Ovary (tissue), 7 donors: ENCODE measurements at regions not wholly inside any gene's neighbourhood (a gene's known extent, or its start where the extent isn't known, plus 50 kb on each side); places are given as distances from the start of the nearest gene placed in this dataset.

Experiments used
- DNase-seq, 5 donors: peaks; one replicate each; pipeline ENCODE4 v3.0.0-alpha.2; 2019 to 2020
- H3K27ac ChIP-seq, 2 donors: fragments of 200-600 bp; one replicate each; pipeline versions ENCODE4 v1.5.1 to v1.8.0; 2019 to 2022
- H3K27me3 ChIP-seq: fragments of 200-600 bp; one replicate; pipeline ENCODE4 v1.8.0; 2022
- H3K36me3 ChIP-seq: fragments of 200-600 bp; sonication (generic); one replicate; pipeline ENCODE4 v1.5.1; 2019
- H3K4me1 ChIP-seq: one replicate; pipeline ENCODE4 v1.8.1; 2013; ENCODE audit warnings: mild to moderate bottlenecking, moderate library complexity; ENCODE audit not compliant: insufficient read depth
- H3K4me3 ChIP-seq: fragments of 200-600 bp; sonication (generic); one replicate; pipeline ENCODE4 v1.5.1; 2017
- H3K9me3 ChIP-seq, 2 donors: fragments of 200-600 bp in 1 of 2; sonication (generic) in 1 of 2; one replicate each; pipeline versions ENCODE4 v1.5.1 to v1.8.1; 2013 to 2019; ENCODE audit warnings: mild to moderate bottlenecking in 1 of 2, moderate library complexity in 1 of 2
- EP300 ChIP-seq: sonication (generic); formaldehyde crosslinking; IDR thresholded peaks from one replicate; pipeline ENCODE4 v1.6.1; 2017; ENCODE audit warnings: antibody characterized with exemption
- POLR2A ChIP-seq: fragments of 450-650 bp; IDR thresholded peaks from one replicate; pipeline ENCODE4 v1.6.1; 2017; ENCODE audit warnings: antibody characterized with exemption, mild to moderate bottlenecking, moderate library complexity
- WGBS, 3 donors: extraction: QIAGEN DNeasy Blood & Tissue Kit in 1 of 3; methylation state at CpG; one replicate each; pipeline versions ENCODE4 v1.1.5 to v1.1.7; 2013 to 2017; 5-methylcytosine and 5-hydroxymethylcytosine counted together
- intact Hi-C, 4 donors: fragments of 100-400 bp; cut with DNase I; formaldehyde crosslinking; loops; one replicate each; pipeline versions ENCODE4 v1.11.0 to v1.15.1; 2022 to 2023
- TF ChIP-seq, protein P1 (sequence below), 3 donors: fragments of 450-650 bp in 2 of 3; fragments of 200-600 bp in 1 of 3; IDR thresholded peaks; one replicate each; pipeline versions ENCODE4 v1.5.1 to v1.8.0; 2016 to 2022; ENCODE audit warnings: antibody characterized with exemption in 3 of 3, mild to moderate bottlenecking in 1 of 3
- donor health status: DM: no; HTN: no; CAD: no; lungs with moderate emphysema.
- donor health status: DM: no; HTN: no; CAD: no.
- donor health status: Bipolar disorder and iron deficiency.
- donor health status: DM: no; HTN: no; CAD: no.
- donor health status: DM: yes; HTN: yes; CAD: no.

DNA sequence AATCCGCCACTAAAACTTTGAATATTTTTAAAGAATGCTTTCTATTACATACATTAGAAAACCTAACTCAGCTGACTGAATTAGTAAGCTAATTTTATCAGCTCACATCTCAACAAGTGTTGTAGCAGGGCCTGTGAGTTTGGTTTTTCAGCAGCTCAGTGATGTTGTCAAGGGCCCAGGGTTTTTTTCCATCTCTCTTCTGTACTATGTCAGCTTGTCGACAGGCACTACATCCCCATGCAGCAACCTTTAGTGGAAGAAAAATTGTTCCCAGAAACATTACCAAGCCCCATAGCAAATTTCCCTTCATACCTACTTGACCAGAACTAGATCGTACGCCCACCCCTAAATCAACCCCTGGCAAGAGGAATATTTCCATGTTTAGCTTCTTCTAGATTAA, 170.3 kb upstream of the TNFAIP3 start:
- DNase-seq = no peak
- Histone ChIP-seq H3K27me3 (no peaks in the 10 kb centered on the region), H3K9me3 (no peaks in the 10 kb centered on the region), H3K4me3 (no peak overlapping the region), H3K4me1 (peaks cover 29% of the 10 kb centered on the region), H3K36me3 (no peaks in the 10 kb centered on the region), H3K27ac (peak overlapping the region in 1 of 2 donors; percentile 1)
- 82 to 86% (median 83%) methylated on average over 4 of the region's 4 CpGs for WGBS, 3 donors
- TF ChIP-seq, protein P1, sequence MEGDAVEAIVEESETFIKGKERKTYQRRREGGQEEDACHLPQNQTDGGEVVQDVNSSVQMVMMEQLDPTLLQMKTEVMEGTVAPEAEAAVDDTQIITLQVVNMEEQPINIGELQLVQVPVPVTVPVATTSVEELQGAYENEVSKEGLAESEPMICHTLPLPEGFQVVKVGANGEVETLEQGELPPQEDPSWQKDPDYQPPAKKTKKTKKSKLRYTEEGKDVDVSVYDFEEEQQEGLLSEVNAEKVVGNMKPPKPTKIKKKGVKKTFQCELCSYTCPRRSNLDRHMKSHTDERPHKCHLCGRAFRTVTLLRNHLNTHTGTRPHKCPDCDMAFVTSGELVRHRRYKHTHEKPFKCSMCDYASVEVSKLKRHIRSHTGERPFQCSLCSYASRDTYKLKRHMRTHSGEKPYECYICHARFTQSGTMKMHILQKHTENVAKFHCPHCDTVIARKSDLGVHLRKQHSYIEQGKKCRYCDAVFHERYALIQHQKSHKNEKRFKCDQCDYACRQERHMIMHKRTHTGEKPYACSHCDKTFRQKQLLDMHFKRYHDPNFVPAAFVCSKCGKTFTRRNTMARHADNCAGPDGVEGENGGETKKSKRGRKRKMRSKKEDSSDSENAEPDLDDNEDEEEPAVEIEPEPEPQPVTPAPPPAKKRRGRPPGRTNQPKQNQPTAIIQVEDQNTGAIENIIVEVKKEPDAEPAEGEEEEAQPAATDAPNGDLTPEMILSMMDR (IDR thresholded peaks at IDR 0.05) = no peak
- TF ChIP-seq POLR2A = no peak
- TF ChIP-seq EP300 = no peak
- intact Hi-C loops = no loop called here

DNA sequence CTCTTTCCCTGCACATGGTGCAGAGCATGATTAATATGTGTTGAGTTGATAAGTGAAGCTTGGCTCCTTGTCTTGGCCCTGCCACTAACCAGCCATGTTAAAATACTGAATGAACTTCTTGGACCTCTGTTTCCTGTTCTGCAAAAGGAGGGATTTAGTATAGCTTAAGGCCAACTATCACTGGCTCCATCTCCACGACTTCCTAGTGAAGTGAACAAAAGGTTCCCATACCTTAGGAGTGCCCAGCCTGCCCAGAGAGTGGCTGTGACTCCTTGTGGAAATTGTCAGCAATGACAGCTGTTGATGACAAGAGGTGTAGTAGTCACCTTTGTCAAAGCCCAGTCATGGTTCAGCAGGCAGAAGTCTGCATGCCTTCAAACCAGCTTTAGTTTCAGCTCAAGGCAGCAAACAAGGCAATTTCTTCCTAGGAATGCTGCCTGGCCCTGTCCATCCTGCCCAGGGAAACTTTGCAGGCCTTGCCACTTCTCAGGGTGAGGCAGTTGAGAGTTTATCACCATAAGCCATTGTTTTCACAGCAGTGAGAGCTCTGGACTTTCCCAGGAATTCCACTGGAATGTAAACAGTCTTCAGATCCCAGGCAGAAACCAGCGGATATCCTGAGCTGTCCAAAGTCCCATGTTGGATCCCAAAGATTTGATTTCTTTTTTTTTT, 169.7 kb upstream of the TNFAIP3 start:
- Histone ChIP-seq H3K27ac (peak overlapping the region in 1 of 2 donors; percentile 1), H3K4me3 (no peak overlapping the region), H3K4me1 (peaks cover 30% of the 10 kb centered on the region), H3K36me3 (no peaks in the 10 kb centered on the region), H3K27me3 (no peaks in the 10 kb centered on the region), H3K9me3 (no peaks in the 10 kb centered on the region)
- TF ChIP-seq, protein P1 (IDR thresholded peaks at IDR 0.05) = no peak
- TF ChIP-seq POLR2A = no peak
- WGBS, 3 donors = 8 to 30% (median 14%) methylated on average over 2 of the region's 2 CpGs
- peak in 2 of 5 donors; percentile 39 to 43 for DNase-seq
- intact Hi-C loops = no loop called here

DNA sequence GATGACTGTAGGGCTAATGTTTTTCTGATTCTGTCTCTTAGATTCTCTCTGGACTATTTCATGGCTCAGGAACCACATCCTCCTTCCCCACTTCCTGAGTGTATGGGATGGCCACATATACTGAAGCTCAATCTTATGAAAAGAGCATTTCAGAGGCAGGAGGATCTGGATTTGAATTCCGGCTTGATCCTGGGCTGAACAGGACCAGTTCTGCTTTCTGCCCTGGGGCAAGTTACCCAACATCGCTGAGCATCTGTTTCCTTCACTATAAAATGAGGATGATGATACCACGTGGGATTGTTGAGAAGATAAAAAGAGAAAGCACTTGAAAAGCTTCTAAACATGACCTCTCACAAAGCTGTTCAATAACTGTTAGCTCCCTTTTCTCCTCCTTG, 168.4 kb upstream of the TNFAIP3 start:
- no peak for DNase-seq
- 61 to 63% (median 63%) methylated on average over 3 of the region's 3 CpGs for WGBS, 3 donors
- H3K9me3 ChIP-seq = no peaks in the 10 kb centered on the region
- H3K4me1 ChIP-seq = peaks cover 30% of the 10 kb centered on the region
- H3K27ac ChIP-seq = peak overlapping the region in 1 of 2 donors; percentile 88
- H3K36me3 ChIP-seq = no peaks in the 10 kb centered on the region
- H3K4me3 ChIP-seq = no peak overlapping the region
- no peaks in the 10 kb centered on the region for H3K27me3 ChIP-seq
- intact Hi-C loops = no loop called here
- TF ChIP-seq EP300 (no peak), POLR2A (no peak)
- TF ChIP-seq, protein P1 (IDR thresholded peaks at IDR 0.05) = no peak

DNA sequence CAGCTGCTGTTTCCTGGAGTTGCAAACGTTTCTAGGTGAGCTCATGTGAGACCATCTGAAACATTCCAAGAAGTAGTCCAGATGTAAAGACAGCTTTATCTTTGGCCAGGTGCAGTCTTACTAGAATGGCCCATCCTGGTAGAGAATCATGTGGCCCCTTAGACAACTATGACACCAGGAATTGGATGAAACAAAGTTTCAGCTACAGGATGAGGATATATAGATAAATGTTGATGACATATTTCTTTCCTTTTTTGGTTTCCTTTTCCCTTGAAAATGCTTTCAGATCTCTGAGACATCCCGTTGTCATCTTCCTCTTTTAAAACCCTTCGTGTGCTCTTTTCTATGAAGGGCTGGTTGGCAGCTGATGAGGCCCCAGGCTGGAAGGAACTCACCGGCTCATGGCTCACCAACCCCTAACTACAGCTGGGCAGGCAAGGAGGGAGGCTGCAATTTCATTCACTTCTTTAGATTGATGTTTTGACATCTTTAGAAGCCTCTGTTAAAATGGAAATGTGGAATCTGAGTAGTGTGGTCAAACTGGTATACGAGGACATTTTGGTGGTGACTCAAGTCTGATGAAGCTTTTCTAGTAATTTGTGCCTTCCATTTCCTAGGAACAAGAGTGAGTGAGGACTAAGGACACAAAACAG, 167.9 kb upstream of the TNFAIP3 start:
- H3K9me3 ChIP-seq = no peaks in the 10 kb centered on the region
- TF ChIP-seq POLR2A = no peak
- TF ChIP-seq EP300 = no peak
- TF ChIP-seq, protein P1 (IDR thresholded peaks at IDR 0.05) = no peak
- peak overlapping the region; percentile 50 to 88 for H3K27ac ChIP-seq
- H3K27me3 ChIP-seq = no peaks in the 10 kb centered on the region
- peaks cover 31% of the 10 kb centered on the region for H3K4me1 ChIP-seq
- 65 to 74% (median 68%) methylated on average over 5 of the region's 5 CpGs for WGBS, 3 donors
- no peaks in the 10 kb centered on the region for H3K36me3 ChIP-seq
- intact Hi-C loops = no loop called here
- DNase-seq = no peak
- H3K4me3 ChIP-seq = no peak overlapping the region
